ENCODE measurements at regions not wholly inside any gene's neighbourhood (a gene's known extent, or its start where the extent isn't known, plus 50 kb on each side); places are given as distances from the start of the nearest gene placed in this dataset.

- TF ChIP-seq CTCF (IDR thresholded peaks at IDR 0.05; ENCODE audit: extremely low read depth, insufficient read depth, missing control alignments): no peak
- in situ Hi-C loops (cut with MboI; ENCODE audit: low pct_unique_long_range_greater_than_20kb, low sequenced_read_pairs, unreplicated experiment): no loop called here
- DNase-seq (ENCODE audit: low spot score): no peak
These were observed 143.8 kb upstream of the RARB start for GRCh38 chr3:25284249-25284648.

- in situ Hi-C loops (cut with MboI; ENCODE audit: low pct_unique_long_range_greater_than_20kb, low sequenced_read_pairs, unreplicated experiment): no loop called here
- no peak for DNase-seq (ENCODE audit: low spot score)
- no peak for TF ChIP-seq CTCF (IDR thresholded peaks at IDR 0.05; ENCODE audit: extremely low read depth, insufficient read depth, missing control alignments)
These were observed 140.7 kb upstream of the RARB start for GRCh38 chr3:25287291-25287884.

- in situ Hi-C loops (cut with MboI; ENCODE audit: low pct_unique_long_range_greater_than_20kb, low sequenced_read_pairs, unreplicated experiment): no loop called here
- TF ChIP-seq CTCF (IDR thresholded peaks at IDR 0.05; ENCODE audit: extremely low read depth, insufficient read depth, missing control alignments): no peak
- DNase-seq (ENCODE audit: low spot score): no peak
These were observed 139.7 kb upstream of the RARB start for GRCh38 chr3:25288413-25288812.

GRCh38 chr3:25289156-25289555 lies 138.9 kb upstream of the RARB start:
- in situ Hi-C loops (cut with MboI; ENCODE audit: low pct_unique_long_range_greater_than_20kb, low sequenced_read_pairs, unreplicated experiment): no loop called here
- no peak for DNase-seq (ENCODE audit: low spot score)
- TF ChIP-seq CTCF (IDR thresholded peaks at IDR 0.05; ENCODE audit: extremely low read depth, insufficient read depth, missing control alignments): no peak

- no peak for DNase-seq (ENCODE audit: low spot score)
- no peak for TF ChIP-seq CTCF (IDR thresholded peaks at IDR 0.05; ENCODE audit: extremely low read depth, insufficient read depth, missing control alignments)
- in situ Hi-C loops (cut with MboI; ENCODE audit: low pct_unique_long_range_greater_than_20kb, low sequenced_read_pairs, unreplicated experiment): no loop called here
These were observed 138.4 kb upstream of the RARB start for GRCh38 chr3:25289663-25290062.

- in situ Hi-C loops (cut with MboI; ENCODE audit: low pct_unique_long_range_greater_than_20kb, low sequenced_read_pairs, unreplicated experiment): no loop called here
- no peak for DNase-seq (ENCODE audit: low spot score)
- no peak for TF ChIP-seq CTCF (IDR thresholded peaks at IDR 0.05; ENCODE audit: extremely low read depth, insufficient read depth, missing control alignments)
These were observed 136.6 kb upstream of the RARB start for GRCh38 chr3:25291481-25291905.

GRCh38 chr3:25292036-25292435 lies 136.0 kb upstream of the RARB start:
- DNase-seq (ENCODE audit: low spot score): no peak
- no peak for TF ChIP-seq CTCF (IDR thresholded peaks at IDR 0.05; ENCODE audit: extremely low read depth, insufficient read depth, missing control alignments)
- in situ Hi-C loops (cut with MboI; ENCODE audit: low pct_unique_long_range_greater_than_20kb, low sequenced_read_pairs, unreplicated experiment): no loop called here

Data from GM13977 (cell line).